Body of pancreas (tissue), 4 donors: ENCODE measurements at regions not wholly inside any gene's neighbourhood (a gene's known extent, or its start where the extent isn't known, plus 50 kb on each side); places are given as distances from the start of the nearest gene placed in this dataset.

Source experiments
- ATAC-seq: fragments of 150-250 bp; one replicate; pipeline ENCODE4 v1.9.1; 2016
- DNase-seq, 4 donors: peaks; one replicate each; pipeline ENCODE4 v3.0.0-alpha.2; 2019
- H3K27ac ChIP-seq, 4 donors: fragments of 200-600 bp; sonication (generic); 1 replicate in 3 of 4; 2 replicates in 1 of 4; pipeline versions ENCODE4 v1.5.1 to v1.6.1; 2016 to 2019; ENCODE audit warnings: mild to moderate bottlenecking in 1 of 4, mixed read lengths in 1 of 4, moderate library complexity in 1 of 4
- H3K27me3 ChIP-seq, 2 donors: fragments of 200-600 bp; sonication (generic); one replicate each; pipeline ENCODE4 v1.6.0; 2016; ENCODE audit warnings: mild to moderate bottlenecking in 1 of 2
- H3K36me3 ChIP-seq, 2 donors: fragments of 200-600 bp; sonication (generic); replicated peaks in 1 of 2; 2 replicates each; pipeline ENCODE4 v1.5.1; 2016; ENCODE audit warnings: low read depth in 2 of 2; ENCODE audit not compliant: insufficient read depth in 1 of 2
- H3K4me1 ChIP-seq: fragments of 200-600 bp; sonication (generic); one replicate; pipeline ENCODE4 v1.6.0; 2016
- H3K4me3 ChIP-seq, 2 donors: fragments of 200-600 bp; sonication (generic); 1 replicate in 1 of 2; 2 replicates in 1 of 2; pipeline ENCODE4 v1.5.1; 2016 to 2019
- H3K9me3 ChIP-seq, 3 donors: fragments of 200-600 bp; sonication (generic); 1 replicate in 2 of 3; 2 replicates in 1 of 3; pipeline ENCODE4 v1.5.1; 2016
- CTCF ChIP-seq, 7 experiments: fragments of 450-650 bp in 4 of 7; fragments of 200-600 bp in 3 of 7; sonication (generic) in 3 of 7; IDR thresholded peaks; one replicate each; pipeline ENCODE4 v1.5.1; 2016 to 2019; ENCODE audit warnings: antibody characterized with exemption in 7 of 7
- POLR2A ChIP-seq, 3 donors: fragments of 450-650 bp; IDR thresholded peaks; one replicate each; pipeline ENCODE4 v1.6.1; 2016; ENCODE audit warnings: antibody characterized with exemption in 3 of 3, mild to moderate bottlenecking in 2 of 3
- WGBS, 2 donors: methylation state at CpG; one replicate each; pipeline ENCODE4 v1.1.5; 2017; 5-methylcytosine and 5-hydroxymethylcytosine counted together
- intact Hi-C: fragments of 100-400 bp; cut with DNase I; formaldehyde crosslinking; loops from one replicate; pipeline ENCODE4 v1.15.1; 2023

DNA sequence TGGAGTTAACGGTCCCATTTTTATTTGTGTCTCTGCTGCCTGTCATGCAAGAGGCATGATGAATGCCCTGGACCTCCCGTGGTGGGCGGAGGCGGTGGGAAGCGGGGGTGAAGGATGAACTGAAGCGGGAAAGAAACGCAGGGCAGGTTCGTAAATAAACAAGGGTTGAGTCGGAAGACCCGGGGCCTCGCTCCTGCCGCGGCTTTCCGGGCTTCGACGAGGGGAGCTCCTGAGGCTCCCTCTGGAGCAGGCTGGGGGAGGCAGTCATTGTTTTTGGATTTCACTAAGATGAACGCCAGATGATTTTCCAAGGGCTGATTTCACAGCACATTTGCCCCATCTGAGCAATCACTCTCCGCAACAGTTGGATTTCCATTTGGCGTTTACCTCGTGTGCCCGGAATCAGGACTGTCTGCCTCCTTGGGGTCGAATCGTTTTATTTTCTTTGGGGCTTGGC, 130.2 kb downstream of the SLC38A6 start:
- WGBS, 2 donors: 40% methylated on average over 23 of the region's 23 CpGs
- DNase-seq: no peak
- Histone ChIP-seq H3K4me1 (no peaks in the 10 kb centered on the region), H3K27me3 (no peaks in the 10 kb centered on the region), H3K4me3 (no peak overlapping the region), H3K36me3 (no peaks in the 10 kb centered on the region), H3K27ac (no peak overlapping the region), H3K9me3 (peaks cover 0 to 9% (median 0%) of the 10 kb centered on the region in 3 donors)
- intact Hi-C loops: no loop called here
- TF ChIP-seq CTCF (IDR thresholded peaks at IDR 0.05): no peak
- no peak for TF ChIP-seq POLR2A (IDR thresholded peaks at IDR 0.05)
- no peak for ATAC-seq

GRCh38 chr14:61110316-61111082, 129.5 kb downstream of the SLC38A6 start:
- no peak for TF ChIP-seq POLR2A (IDR thresholded peaks at IDR 0.05)
- TF ChIP-seq CTCF (IDR thresholded peaks at IDR 0.05): no peak
- no peaks in the 10 kb centered on the region for H3K4me1 ChIP-seq
- H3K36me3 ChIP-seq: no peaks in the 10 kb centered on the region
- ATAC-seq (no peak), DNase-seq (no peak)
- no peak overlapping the region for H3K27ac ChIP-seq
- peaks cover 0 to 9% (median 0%) of the 10 kb centered on the region in 3 donors for H3K9me3 ChIP-seq
- 65% methylated on average over 9 of the region's 9 CpGs for WGBS, 2 donors
- no peak overlapping the region for H3K4me3 ChIP-seq
- intact Hi-C loops: no loop called here
- no peaks in the 10 kb centered on the region for H3K27me3 ChIP-seq

GRCh38 chr14:61109288-61109687, 128.2 kb downstream of the SLC38A6 start:
- no peak for ATAC-seq
- Histone ChIP-seq H3K36me3 (no peaks in the 10 kb centered on the region), H3K9me3 (peaks cover 0 to 3% (median 0%) of the 10 kb centered on the region in 3 donors)

DNA sequence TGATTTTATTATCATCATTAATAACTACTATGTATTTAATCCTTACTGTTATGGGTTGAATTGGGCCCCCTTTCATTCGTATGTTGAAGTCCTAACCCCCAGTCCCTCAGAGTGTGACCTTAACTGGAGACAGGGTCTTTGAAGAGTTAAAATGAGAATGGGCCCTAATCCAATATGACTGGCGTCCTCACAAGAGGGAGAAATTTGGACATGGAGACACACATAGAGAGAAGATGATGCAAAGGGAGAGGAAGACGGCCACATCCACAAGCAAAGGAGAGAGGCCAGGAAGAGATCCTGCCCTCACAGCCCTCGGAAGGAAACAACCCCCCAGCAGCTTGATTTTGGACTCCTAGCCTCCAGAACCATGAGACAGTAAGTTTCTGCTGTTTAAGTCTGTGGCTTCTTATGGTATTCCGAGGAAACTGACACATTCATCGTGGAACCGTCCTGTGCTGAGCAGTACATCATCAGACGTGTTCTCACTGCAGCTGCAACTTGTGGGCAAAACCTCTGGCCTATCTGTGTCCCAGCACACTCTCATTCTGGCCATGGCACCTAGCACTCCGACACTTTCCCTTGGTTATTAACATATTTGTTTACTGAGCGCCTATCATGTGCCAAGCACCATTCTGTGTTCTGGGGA, 127.6 kb downstream of the SLC38A6 start:
- H3K27ac ChIP-seq: no peak overlapping the region
- WGBS, 2 donors: 66 to 72% methylated on average over 10 of the region's 10 CpGs
- TF ChIP-seq POLR2A (IDR thresholded peaks at IDR 0.05): no peak
- no peak for TF ChIP-seq CTCF (IDR thresholded peaks at IDR 0.05)
- H3K4me1 ChIP-seq: no peaks in the 10 kb centered on the region
- H3K9me3 ChIP-seq: no peaks in the 10 kb centered on the region
- no peak for ATAC-seq
- H3K27me3 ChIP-seq: no peaks in the 10 kb centered on the region
- H3K36me3 ChIP-seq: no peaks in the 10 kb centered on the region
- DNase-seq: no peak
- H3K4me3 ChIP-seq: no peak overlapping the region
- intact Hi-C loops: no loop called here

More at GRCh38 chr14:61109288-61109687, 128.2 kb downstream of the SLC38A6 start:
- Histone ChIP-seq H3K4me1 (no peaks in the 10 kb centered on the region), H3K27ac (no peak overlapping the region), H3K27me3 (no peaks in the 10 kb centered on the region), H3K4me3 (no peak overlapping the region)
- DNase-seq: no peak
- TF ChIP-seq POLR2A (IDR thresholded peaks at IDR 0.05): no peak
- TF ChIP-seq CTCF (IDR thresholded peaks at IDR 0.05): no peak
- 39 to 59% methylated on average over 3 of the region's 3 CpGs for WGBS, 2 donors
- intact Hi-C loops: no loop called here
